ENCODE measurements at regions not wholly inside any gene's neighbourhood (a gene's known extent, or its start where the extent isn't known, plus 50 kb on each side); places are given as distances from the start of the nearest gene placed in this dataset.
"Not testable (repeated sequence)": the region's sequence is repeated elsewhere in the genome, so short reads cannot be mapped to it uniquely, and the experiment has no call there.

- ATAC-seq: peak; percentile 43
- intact Hi-C loops (cut with micrococcal nuclease): no loop called here
Observed at GRCh38 chr2:215654148-215654819, 218.4 kb upstream of the FN1 start.

GRCh38 chr2:215653344-215654030 is 217.6 kb upstream of the FN1 start:
- intact Hi-C loops (cut with micrococcal nuclease): no loop called here
- ATAC-seq (no peak), DNase-seq (no peak)

More at GRCh38 chr2:215654148-215654819, 218.4 kb upstream of the FN1 start:
- no peak for DNase-seq

- intact Hi-C loops (cut with micrococcal nuclease): no loop called here
- DNase-seq: no peak
- ATAC-seq: no peak
Observed at GRCh38 chr2:215652388-215652787, 216.5 kb upstream of the FN1 start.

GRCh38 chr2:215651412-215651811 is 215.5 kb upstream of the FN1 start:
- no peak for ATAC-seq
- DNase-seq: no peak
- intact Hi-C loops (cut with micrococcal nuclease): no loop called here

GRCh38 chr2:215644233-215644897 is 208.5 kb upstream of the FN1 start:
- DNase-seq: no peak
- intact Hi-C loops (cut with micrococcal nuclease): no loop called here
- no peak for ATAC-seq

- DNase-seq (no peak), ATAC-seq (no peak)
- intact Hi-C loops (cut with micrococcal nuclease): no loop called here
Observed at GRCh38 chr2:215638687-215639086, 202.8 kb upstream of the FN1 start.

- intact Hi-C loops (cut with micrococcal nuclease): no loop called here
- ATAC-seq: no peak
- no peak for DNase-seq
Observed at GRCh38 chr2:215637651-215638050, 201.8 kb upstream of the FN1 start.

- intact Hi-C loops (cut with micrococcal nuclease): no loop called here
- no peak for ATAC-seq
- no peak for DNase-seq
Observed at GRCh38 chr2:215636816-215637215, 200.9 kb upstream of the FN1 start.

- ATAC-seq: no peak
Observed at GRCh38 chr2:215635788-215636139, 199.9 kb upstream of the FN1 start.

GRCh38 chr2:215635071-215635787 is 199.4 kb upstream of the FN1 start:
- ATAC-seq: no peak
- intact Hi-C loops (cut with micrococcal nuclease): no loop called here
- DNase-seq: no peak

More at GRCh38 chr2:215635788-215636139, 199.9 kb upstream of the FN1 start:
- no peak for DNase-seq
- intact Hi-C loops (cut with micrococcal nuclease): no loop called here

GRCh38 chr2:215633360-215633759 is 197.5 kb upstream of the FN1 start:
- no peak for ATAC-seq
- intact Hi-C loops (cut with micrococcal nuclease): no loop called here
- no peak for DNase-seq

GRCh38 chr2:215631696-215632095 is 195.8 kb upstream of the FN1 start:
- DNase-seq: no peak
- intact Hi-C loops (cut with micrococcal nuclease): no loop called here
- no peak for ATAC-seq

- ATAC-seq; intact Hi-C loops (cut with micrococcal nuclease); DNase-seq: not testable (repeated sequence)
Observed at GRCh38 chr2:215630796-215631195, 194.9 kb upstream of the FN1 start.

GRCh38 chr2:215627771-215628170 is 191.9 kb upstream of the FN1 start:
- intact Hi-C loops (cut with micrococcal nuclease): no loop called here
- no peak for DNase-seq
- no peak for ATAC-seq

GRCh38 chr2:215626812-215627281 is 191.0 kb upstream of the FN1 start:
- DNase-seq (no peak), ATAC-seq (no peak)
- intact Hi-C loops (cut with micrococcal nuclease): no loop called here

GRCh38 chr2:215626063-215626462 is 190.2 kb upstream of the FN1 start:
- DNase-seq (no peak), ATAC-seq (no peak)
- intact Hi-C loops (cut with micrococcal nuclease): no loop called here

- intact Hi-C loops (cut with micrococcal nuclease): no loop called here
- no peak for DNase-seq
- no peak for ATAC-seq
Observed at GRCh38 chr2:215625207-215625606, 189.3 kb upstream of the FN1 start.

- intact Hi-C loops (cut with micrococcal nuclease): no loop called here
- peak; percentile 84 for ATAC-seq
- DNase-seq: peak; percentile 26
Observed at GRCh38 chr2:215624423-215624829, 188.6 kb upstream of the FN1 start.

- no peak for ATAC-seq
- no peak for DNase-seq
- intact Hi-C loops (cut with micrococcal nuclease): no loop called here
Observed at GRCh38 chr2:215622837-215623236, 187.0 kb upstream of the FN1 start.

GRCh38 chr2:215621381-215621780 is 185.5 kb upstream of the FN1 start:
- intact Hi-C loops (cut with micrococcal nuclease): no loop called here
- DNase-seq (no peak), ATAC-seq (no peak)
